K562 (cell line): ENCODE measurements at regions not wholly inside any gene's neighbourhood (a gene's known extent, or its start where the extent isn't known, plus 50 kb on each side); places are given as distances from the start of the nearest gene placed in this dataset.

ENCODE experiments used
- CHD2 ChIP-seq: IDR thresholded peaks from 2 replicates; pipeline ENCODE4 v1.6.1; 2011; ENCODE audit warnings: low read depth, low read length
- CTCF ChIP-seq, 3 experiments: IDR thresholded peaks in 2 of 3; conservative IDR thresholded peaks in 1 of 3; 2 replicates each; pipeline ENCODE4 v1.5.1; 2011 to 2012; ENCODE audit warnings: low read length in 3 of 3, mild to moderate bottlenecking in 3 of 3, control low read depth in 2 of 3, improper control_type of control experiment in 1 of 3, inconsistent platforms in 1 of 3, low read depth in 1 of 3, mixed read lengths in 1 of 3, moderate library complexity in 1 of 3; ENCODE audit not compliant: insufficient read depth in 2 of 3
- HMGXB4 ChIP-seq: sonication (generic); formaldehyde crosslinking; IDR thresholded peaks from 2 replicates; pipeline ENCODE4 v1.8.1; 2023; ENCODE audit warnings: mild to moderate bottlenecking, missing genetic modification reagents
- JUND ChIP-seq, 2 experiments: IDR thresholded peaks; 2 replicates in 1 of 2; 3 replicates in 1 of 2; pipeline ENCODE4 v1.6.1; 2011; ENCODE audit warnings: borderline replicate concordance in 2 of 2, low read depth in 2 of 2, low read length in 2 of 2, improper control_type of control experiment in 1 of 2, missing biosample characterization in 1 of 2, missing genetic modification characterization in 1 of 2, missing genetic modification reagents in 1 of 2
- SP1 ChIP-seq: sonication (generic); formaldehyde crosslinking; IDR thresholded peaks from 2 replicates; pipeline ENCODE4 v1.8.1; 2022; ENCODE audit warnings: mild to moderate bottlenecking, missing genetic modification reagents

DNA sequence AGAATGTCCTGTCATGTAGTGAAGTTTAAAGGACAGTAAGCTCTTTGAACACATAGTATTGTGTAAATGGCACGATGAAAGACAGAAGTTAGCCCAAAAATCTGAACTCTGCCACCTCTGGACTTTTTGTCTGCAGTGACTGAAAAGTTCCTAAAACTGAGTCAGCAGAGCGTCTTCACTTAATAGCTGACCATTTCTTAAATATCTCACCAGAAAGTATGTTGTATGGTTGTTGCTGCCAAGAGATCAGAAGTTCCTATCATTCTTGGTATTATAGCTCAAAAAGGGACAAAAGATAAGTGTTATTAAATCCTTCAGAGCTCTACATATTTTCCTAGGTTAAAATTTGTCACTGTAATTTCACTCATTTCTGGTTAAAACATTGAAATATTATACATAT is 1003.0 kb downstream of the TTLL7 start:
- TF ChIP-seq CTCF (IDR thresholded peaks at IDR 0.05 in 2 of 3, conservative IDR thresholded peaks at IDR 0.05 in 1 of 3; ENCODE audit: insufficient read depth in 2 of 3, low read depth in 1 of 3, low read length in 3 of 3), result no peak
- no peak for TF ChIP-seq HMGXB4 (CRISPR knock-in tag)
- no peak for TF ChIP-seq CHD2
- no peak for TF ChIP-seq SP1 (CRISPR knock-in tag)
- no peak for TF ChIP-seq JUND (IDR thresholded peaks at IDR 0.05; ENCODE audit: borderline replicate concordance, low read depth, low read length)
- TF ChIP-seq JUND (tag; IDR thresholded peaks at IDR 0.05; ENCODE audit: borderline replicate concordance, low read depth, low read length), result no peak
